NAMALWA (cell line): ENCODE measurements at regions not wholly inside any gene's neighbourhood (a gene's known extent, or its start where the extent isn't known, plus 50 kb on each side); places are given as distances from the start of the nearest gene placed in this dataset.
"Not testable (repeated sequence)": the region's sequence is repeated elsewhere in the genome, so short reads cannot be mapped to it uniquely, and the experiment has no call there.

ENCODE experiments used
- DNase-seq: peaks from one replicate; pipeline ENCODE4 v3.0.0-alpha.2; 2015; ENCODE audit warnings: low spot score

- no peak for DNase-seq
Observed at GRCh38 chr14:71328183-71328582, 420.9 kb downstream of the PCNX1 start.

DNA sequence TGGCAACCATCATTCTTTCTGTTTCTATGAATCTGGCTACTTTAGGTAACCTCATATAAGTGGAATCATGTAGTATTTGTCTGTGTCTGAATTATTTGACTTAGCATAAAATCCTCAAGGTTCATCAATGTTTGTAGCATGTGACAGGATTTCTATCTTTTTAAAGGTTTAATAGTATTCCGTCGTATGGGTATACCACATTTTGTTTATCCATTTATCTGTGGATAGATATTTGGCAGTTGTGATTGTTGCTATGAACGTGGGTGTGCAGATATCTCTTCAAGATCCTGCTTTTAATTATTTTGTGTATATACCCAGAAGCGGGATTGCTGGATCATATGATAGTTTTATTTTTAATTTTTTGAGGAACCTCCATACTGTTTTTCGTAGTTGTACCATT is 421.7 kb downstream of the PCNX1 start:
- DNase-seq, result no peak

DNA sequence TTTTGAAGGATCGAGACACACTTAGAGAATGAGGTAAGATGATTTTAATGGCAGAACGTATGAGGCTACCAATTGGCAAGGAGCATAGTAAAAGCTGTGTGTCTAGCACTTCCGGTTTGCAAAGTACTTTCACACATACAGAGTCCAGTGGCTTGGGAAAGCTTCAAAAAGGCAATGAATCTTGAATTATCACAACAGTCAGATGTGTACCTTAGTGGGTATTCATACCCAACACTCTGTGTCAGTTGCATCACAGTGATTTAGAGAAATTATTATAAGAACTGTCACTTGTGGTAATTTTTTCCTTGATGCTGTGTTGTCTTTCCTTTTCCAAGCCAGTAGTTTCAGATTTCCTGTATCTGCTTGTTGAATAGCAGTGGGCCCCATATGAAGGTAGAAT is 424.1 kb downstream of the PCNX1 start:
- DNase-seq, result no peak

GRCh38 chr14:71332476-71332875 is 425.2 kb downstream of the PCNX1 start:
- DNase-seq, result no peak

DNA sequence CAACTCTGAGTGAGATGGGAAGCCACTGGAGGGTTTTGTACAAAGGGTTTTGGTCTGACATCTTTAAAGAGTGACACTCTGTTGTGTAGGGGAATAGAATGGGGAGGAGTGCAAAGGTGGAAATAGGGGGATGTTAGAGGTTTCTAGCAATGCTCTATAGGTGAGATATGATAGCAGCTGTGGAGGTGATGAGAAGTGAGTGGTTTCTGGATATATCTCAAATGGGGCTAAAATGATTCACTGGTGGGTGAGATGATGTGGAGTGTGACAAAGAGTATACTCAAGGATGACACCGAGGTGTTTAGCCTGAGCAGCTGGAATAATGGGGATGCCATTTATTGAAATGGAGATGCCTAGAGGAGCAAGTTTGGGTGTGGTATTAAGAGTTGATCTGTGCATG is 426.4 kb downstream of the PCNX1 start:
- DNase-seq, result no peak

- DNase-seq, result no peak
Observed at GRCh38 chr14:71336489-71337192, 429.4 kb downstream of the PCNX1 start.

DNA sequence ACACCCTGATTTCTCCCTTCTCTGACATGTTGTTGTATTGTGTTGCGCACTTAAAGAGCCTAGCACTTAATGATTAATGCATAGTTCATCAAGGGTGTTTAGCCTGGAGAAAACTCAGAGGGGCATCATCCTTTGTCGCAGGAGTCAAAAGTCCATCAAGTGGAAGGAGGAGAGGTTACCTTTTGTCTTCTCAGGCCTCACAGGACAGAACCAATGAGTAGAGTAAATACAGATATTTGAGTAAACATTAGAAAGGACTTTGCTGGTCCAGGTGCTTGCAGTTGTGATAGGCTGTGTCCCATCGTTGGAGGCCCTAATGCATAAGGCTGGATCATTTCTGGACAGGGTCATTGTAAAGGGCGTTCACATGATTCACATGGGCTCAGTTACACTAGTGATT is 430.9 kb downstream of the PCNX1 start:
- no peak for DNase-seq

DNA sequence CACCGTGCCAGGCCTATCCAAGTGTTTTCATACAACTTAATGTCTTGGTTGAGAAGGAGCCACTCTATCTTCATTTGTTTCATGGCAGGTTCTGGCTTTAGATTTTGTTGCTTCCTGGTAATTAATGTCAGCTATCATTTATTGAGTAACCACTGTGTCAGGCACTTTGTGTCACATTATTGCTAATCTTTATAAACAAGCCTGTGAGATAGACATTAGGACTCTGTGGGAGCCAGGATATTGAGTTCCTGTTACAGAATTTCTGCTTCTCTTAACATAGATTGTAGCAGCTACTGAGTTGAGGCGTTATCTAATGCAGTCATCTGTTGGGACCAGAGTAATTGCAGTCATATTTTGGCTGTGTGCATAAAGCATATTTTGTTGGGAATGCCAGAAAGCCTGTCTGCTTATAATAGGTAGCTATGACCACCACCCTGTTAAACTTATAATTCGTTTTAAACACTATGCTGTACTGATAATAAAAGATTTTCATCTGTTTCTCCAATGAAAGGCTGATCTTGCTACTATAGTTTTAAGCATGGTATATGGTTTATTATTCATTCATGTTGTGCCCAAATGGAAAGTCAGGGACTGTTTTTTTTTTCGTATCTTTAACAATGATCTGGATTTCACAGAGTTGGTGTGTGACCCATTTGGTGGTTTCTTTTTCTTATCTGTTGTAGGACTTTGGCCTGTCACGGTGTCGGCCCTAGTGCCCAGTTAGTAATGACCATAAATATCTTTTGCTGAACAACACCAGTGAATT is 432.6 kb downstream of the PCNX1 start:
- DNase-seq, result no peak

DNA sequence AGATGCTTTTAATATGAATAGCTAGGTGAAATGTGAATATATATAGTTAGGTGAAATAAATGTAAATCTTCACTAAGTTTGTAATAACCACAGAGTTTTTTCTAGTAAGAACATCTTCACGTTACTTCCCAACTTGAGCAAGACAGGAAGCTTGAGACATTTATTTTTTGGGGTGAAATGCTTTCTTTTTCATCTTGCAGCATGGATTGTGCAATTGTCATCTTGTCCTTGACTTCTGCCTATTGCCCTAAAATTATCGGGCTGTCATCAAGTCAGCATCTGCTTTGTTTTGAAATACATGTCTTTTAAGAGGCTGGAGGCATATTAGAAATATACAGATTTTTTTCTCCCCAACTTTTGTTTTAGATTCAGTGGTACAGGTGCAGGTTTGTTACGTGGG is 433.9 kb downstream of the PCNX1 start:
- DNase-seq, result no peak

- no peak for DNase-seq
Observed at GRCh38 chr14:71343724-71344123, 436.5 kb downstream of the PCNX1 start.

DNA sequence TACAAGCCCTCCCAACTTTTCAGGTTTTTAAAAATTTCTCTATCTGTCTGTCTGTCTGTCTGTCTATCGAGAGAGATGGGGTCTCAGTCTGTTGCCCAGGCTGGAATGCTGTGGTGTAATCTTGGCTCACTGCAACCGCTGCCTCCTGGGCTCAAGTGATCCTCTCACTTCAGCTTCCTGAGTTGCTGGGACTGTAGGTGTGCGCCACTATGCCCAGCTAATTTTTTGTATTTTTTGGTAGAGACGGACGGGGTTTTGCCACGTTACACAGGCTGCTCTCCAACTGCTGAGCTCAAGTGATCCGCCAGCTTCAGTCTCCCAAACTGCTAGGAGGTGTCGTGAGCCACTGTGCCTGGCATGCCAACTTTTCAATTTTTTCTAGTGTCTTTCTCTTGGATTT is 437.2 kb downstream of the PCNX1 start:
- no peak for DNase-seq

DNA sequence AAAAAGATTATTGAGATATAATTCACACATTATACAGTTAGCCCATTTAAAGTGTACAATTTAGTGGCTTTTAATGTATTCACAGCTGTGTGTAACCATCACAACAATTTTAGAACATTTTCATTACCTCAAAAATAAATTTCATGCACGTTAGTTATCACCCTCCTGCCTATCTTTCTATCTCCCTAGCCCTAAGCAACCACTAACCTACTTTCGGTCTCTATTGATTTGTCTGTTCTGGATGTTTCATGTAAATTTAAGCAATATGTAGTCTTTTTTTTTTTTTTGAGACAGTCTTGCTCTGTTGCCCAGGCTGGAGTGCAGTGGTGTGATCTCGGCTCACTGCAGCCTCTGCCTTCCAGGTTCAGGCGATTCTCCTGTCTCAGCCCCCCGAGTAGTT is 439.4 kb downstream of the PCNX1 start:
- no peak for DNase-seq

- DNase-seq, result no peak
Observed at GRCh38 chr14:71348394-71348793, 441.1 kb downstream of the PCNX1 start.

DNA sequence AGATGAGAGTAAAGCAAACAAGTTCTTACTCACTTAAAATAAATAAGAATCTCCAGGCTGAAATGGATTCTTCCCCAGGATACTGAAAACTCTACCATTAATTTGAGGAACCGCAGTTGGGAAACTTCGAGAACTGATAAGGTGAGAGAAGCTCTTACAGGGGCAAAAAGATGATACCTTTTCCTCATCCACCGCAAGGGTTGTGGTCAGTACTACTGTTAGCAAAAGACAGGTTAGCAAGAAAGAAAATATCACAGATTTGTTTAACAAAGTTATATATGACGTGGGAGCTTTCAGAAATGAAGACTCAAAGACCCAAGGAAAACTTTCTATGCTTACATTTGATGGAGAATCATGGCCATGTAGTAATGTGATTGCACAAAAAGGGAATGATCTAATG is 441.6 kb downstream of the PCNX1 start:
- no peak for DNase-seq

- no peak for DNase-seq
Observed at GRCh38 chr14:71354142-71354541, 446.9 kb downstream of the PCNX1 start.

DNA sequence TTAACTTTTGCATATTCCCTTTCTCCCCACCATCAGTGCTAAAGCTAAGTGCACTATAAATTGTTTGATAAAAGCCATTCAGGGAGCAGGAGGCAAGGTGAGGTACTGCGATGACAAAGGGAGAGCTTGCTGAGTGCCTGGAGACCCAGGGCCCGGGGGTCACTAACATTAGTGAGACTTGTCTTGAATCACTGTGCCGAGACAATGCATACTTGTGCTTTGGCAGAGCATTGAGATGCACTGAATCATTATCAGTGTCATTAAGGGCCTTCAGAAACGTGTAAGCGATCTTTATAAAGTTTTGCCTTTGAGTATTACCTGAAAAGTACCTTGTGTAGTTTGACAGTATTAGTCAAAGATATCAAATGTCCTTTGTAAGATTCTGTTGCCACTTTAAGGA is 447.5 kb downstream of the PCNX1 start:
- DNase-seq, result no peak

DNA sequence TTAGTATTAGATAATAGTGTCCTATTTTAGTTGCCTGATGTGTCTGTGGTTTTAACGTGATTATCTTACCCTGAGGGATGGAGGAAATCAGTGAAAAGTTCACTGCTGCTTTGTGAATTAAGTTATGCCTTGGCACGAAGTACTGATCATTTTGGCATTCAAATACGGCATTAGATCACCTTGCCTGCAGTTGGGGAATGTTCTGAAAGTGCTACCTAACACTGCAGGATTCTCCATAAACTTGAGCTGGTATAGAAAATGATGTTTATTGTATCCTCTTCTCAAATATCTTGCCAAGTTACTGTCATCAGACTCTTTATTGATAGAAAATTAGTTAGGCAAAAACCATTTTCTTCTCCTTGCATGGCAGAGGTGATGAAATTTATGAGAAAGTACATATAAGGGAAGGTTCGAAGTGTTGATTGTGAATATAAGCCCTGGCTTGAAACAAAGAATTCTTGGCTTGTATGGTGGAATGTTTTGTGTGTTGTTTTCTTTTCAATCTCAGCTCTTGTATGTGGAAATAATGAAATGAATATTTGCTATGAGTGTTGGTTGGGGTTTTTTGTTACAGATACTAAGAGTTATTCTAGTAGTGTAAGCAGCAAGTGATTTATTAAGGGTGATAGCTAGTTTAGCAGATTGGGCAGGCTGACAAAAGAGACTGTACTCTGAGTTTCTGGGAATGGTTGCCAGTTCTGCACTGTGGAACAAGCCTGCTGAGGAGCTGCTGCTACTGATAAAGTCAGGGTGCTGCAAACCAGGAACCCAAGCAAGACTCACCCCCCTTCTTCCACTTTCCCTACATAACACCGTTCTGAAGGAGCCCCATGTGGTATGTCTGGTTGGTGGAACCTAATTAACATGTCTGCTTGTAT is 448.3 kb downstream of the PCNX1 start:
- DNase-seq, result no peak

DNA sequence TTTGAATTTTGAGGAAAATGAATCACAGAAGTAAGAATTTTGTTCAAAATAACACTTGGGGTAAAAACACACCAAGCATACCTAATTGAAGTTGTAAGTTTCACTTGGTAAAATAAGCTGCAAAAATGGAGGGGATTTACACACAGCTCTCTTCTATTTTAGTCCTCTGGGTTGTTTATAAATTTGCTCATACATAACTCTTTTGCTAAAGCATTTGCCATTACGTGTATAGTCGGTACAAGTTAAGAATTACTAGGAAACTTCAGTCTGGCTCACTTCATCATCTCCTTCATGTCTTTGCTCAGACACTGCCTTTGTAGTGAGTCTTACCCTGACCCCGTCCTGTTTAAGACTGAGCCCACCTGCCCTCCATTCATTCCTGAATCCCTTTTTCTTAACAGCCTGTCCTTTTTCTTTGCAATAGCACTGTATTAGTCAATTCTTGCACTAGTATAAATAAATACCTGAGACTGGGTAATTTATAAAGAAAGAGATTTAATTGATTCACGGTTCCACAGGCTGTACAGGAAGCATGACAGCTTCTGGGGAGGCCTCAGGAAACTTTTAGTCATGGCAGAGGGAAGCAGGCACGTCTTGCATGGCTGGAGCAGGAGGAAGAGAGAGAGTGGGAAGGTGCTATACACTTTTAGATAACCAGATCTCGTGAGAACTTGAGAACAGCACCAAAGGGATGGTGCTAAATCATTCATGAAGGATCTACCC is 451.1 kb downstream of the PCNX1 start:
- no peak for DNase-seq

- not testable (repeated sequence) for DNase-seq
Observed at GRCh38 chr14:71358932-71359421, 451.7 kb downstream of the PCNX1 start.

DNA sequence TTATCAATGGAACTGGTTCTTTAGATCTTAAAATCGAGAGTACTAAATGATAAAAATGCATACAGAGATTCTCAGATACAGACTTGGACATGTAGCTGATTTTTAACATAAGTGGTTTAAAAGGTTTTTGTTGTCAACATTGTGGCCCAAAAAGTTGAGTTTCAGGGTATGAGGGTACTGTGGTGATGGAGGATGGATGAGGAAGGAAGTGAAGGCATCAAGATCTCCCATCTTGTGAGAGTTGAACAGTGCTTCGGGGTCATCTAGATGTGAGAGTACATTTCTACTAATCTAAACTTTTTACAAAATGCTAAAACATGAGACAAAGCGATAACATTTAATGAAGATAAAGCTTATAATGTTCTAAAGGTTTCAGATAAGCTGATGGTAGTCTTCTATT is 452.6 kb downstream of the PCNX1 start:
- DNase-seq, result no peak

DNA sequence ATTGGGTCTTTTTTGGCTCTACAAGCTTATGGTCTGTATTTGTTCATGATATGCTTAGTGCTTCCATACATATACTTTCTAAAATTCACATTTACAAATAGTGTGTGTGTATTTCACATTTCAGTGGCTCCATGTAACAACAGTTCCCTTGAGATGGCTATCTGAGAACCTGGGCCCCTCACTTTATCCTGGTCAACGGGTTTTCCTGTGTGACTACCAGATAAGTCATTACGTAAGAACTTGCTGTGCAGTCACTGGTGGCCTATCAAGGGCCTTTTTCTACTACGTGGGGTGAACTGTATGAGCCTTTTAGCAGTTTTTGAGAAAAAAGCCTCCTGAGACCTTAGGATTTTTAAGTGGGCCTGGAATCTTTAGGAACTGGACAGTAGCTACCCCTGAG is 454.1 kb downstream of the PCNX1 start:
- no peak for DNase-seq

GRCh38 chr14:71361874-71362273 is 454.6 kb downstream of the PCNX1 start:
- no peak for DNase-seq
